GM12878 (cell line): ENCODE measurements at regions not wholly inside any gene's neighbourhood (a gene's known extent, or its start where the extent isn't known, plus 50 kb on each side); places are given as distances from the start of the nearest gene placed in this dataset.

ENCODE experiments used
- ATAC-seq: fragments of 200-7000 bp; cut with Tn5 transposase; 3 replicates; pipeline ENCODE4 v1.9.1; 2020; ENCODE audit warnings: mild to moderate bottlenecking, moderate library complexity
- BruUV-seq: library from RNA; stranded (reverse); fragments of 400-500 nt; replicated peaks from 2 replicates; lab custom pipeline; 2021; lab: Mats Ljungman, UMichigan
- CTCF ChIA-PET: fragments of 300-600 bp; sonication (Branson Sonifier 250); formaldehyde crosslinking; extraction: SDS; loops from one replicate; lab custom pipeline; 2021; ENCODE audit warnings: inconsistent platforms; lab: Yijun Ruan, JAX
- POLR2A ChIA-PET: fragments of 350-600 bp; formaldehyde crosslinking; extraction: SDS; loops from one replicate; lab custom pipeline; 2021; ENCODE audit warnings: inconsistent platforms; lab: Charles Lee
- RAD21 ChIA-PET: fragments of 300-600 bp; sonication (Branson Sonifier 250); formaldehyde crosslinking; loops from one replicate; lab custom pipeline; 2023; ENCODE audit warnings: antibody characterized with exemption; ENCODE audit not compliant: unreplicated experiment; lab: Charles Lee
- SMC1A ChIA-PET: fragments of 300-600 bp; sonication (Branson Sonifier 250); formaldehyde crosslinking; loops from one replicate; lab custom pipeline; 2023; ENCODE audit not compliant: unreplicated experiment, uncharacterized antibody; lab: Charles Lee
- DNase-seq: peaks from one replicate; pipeline ENCODE4 v3.0.0-alpha.2; 2011; ENCODE audit warnings: low read depth, low spot score
- FAIRE-seq: peaks from 3 replicates; lab custom pipeline; 2011; peaks lifted over from hg19 to GRCh38; lab: Jason Lieb, UNC
- H2AFZ ChIP-seq: 2 replicates; pipeline ENCODE4 v1.6.0; 2011; ENCODE audit warnings: low read depth, low read length, control low read depth; ENCODE audit not compliant: control insufficient read depth
- H3K27ac ChIP-seq: 2 replicates; pipeline ENCODE4 v1.5.1; 2011; ENCODE audit warnings: control low read depth; ENCODE audit not compliant: control insufficient read depth, insufficient read depth
- H3K27me3 ChIP-seq, 2 experiments: replicated peaks in 1 of 2; 2 replicates each; pipeline versions ENCODE4 v1.6.0 to v1.6.1; 2011; ENCODE audit warnings: low read length in 1 of 2; ENCODE audit not compliant: control insufficient read depth in 2 of 2, insufficient read depth in 2 of 2
- H3K36me3 ChIP-seq, 2 experiments: 2 replicates each; pipeline ENCODE4 v1.5.1; 2011; ENCODE audit warnings: low read length in 1 of 2; ENCODE audit not compliant: control insufficient read depth in 2 of 2, insufficient read depth in 2 of 2
- H3K4me1 ChIP-seq: 2 replicates; pipeline ENCODE4 v1.6.1; 2011; ENCODE audit warnings: mild to moderate bottlenecking, low read length, moderate library complexity, mixed read lengths; ENCODE audit not compliant: control insufficient read depth, insufficient read depth
- H3K4me2 ChIP-seq: 2 replicates; pipeline ENCODE4 v1.6.0; 2011; ENCODE audit warnings: control low read depth; ENCODE audit not compliant: control insufficient read depth, insufficient read depth
- H3K4me3 ChIP-seq: fragments of 200-600 bp; sonication (generic); 2 replicates; pipeline ENCODE4 v1.5.1; 2016
- H3K79me2 ChIP-seq: 2 replicates; pipeline ENCODE4 v1.6.0; 2011; ENCODE audit warnings: low read length; ENCODE audit not compliant: control insufficient read depth, insufficient read depth
- H3K9ac ChIP-seq: 2 replicates; pipeline ENCODE4 v1.8.0; 2011; ENCODE audit warnings: low read length, control low read depth, mixed read lengths; ENCODE audit not compliant: control insufficient read depth, insufficient read depth
- H3K9me3 ChIP-seq: replicated peaks from 3 replicates; pipeline ENCODE4 v1.5.1; 2011; ENCODE audit warnings: mild to moderate bottlenecking, low read length; ENCODE audit not compliant: control insufficient read depth, insufficient read depth
- H4K20me1 ChIP-seq: 2 replicates; pipeline ENCODE4 v1.6.0; 2011; ENCODE audit not compliant: control insufficient read depth, insufficient read depth
- CBX3 ChIP-seq: fragments of 200-600 bp; sonication (generic); IDR thresholded peaks from 2 replicates; pipeline ENCODE4 v1.6.1; 2016; ENCODE audit warnings: low read depth, borderline replicate concordance
- EP300 ChIP-seq, 2 experiments: fragments of 150-350 bp in 1 of 2; IDR thresholded peaks; 2 replicates each; pipeline ENCODE4 v1.6.1; 2011 to 2012; ENCODE audit warnings: low read depth in 2 of 2, low read length in 2 of 2, borderline replicate concordance in 1 of 2, improper control_type of control experiment in 1 of 2, inconsistent platforms in 1 of 2; ENCODE audit not compliant: control insufficient read depth in 1 of 2
- FOXK2 ChIP-seq: fragments of 450-650 bp; IDR thresholded peaks from 2 replicates; pipeline ENCODE4 v1.6.1; 2017; ENCODE audit warnings: mild to moderate bottlenecking, moderate library complexity
- KAT2A ChIP-seq: conservative IDR thresholded peaks from 2 replicates; pipeline ENCODE4 v1.6.1; 2011; ENCODE audit warnings: low read depth, low read length; ENCODE audit not compliant: control insufficient read depth
- KDM1A ChIP-seq: fragments of 200-600 bp; sonication (generic); IDR thresholded peaks from 2 replicates; pipeline ENCODE4 v1.6.1; 2016; ENCODE audit warnings: borderline replicate concordance
- MTA2 ChIP-seq: fragments of 450-650 bp; IDR thresholded peaks from 2 replicates; pipeline ENCODE4 v1.6.1; 2016; ENCODE audit warnings: low read depth, mild to moderate bottlenecking, moderate library complexity
- MYB ChIP-seq: fragments of 150-350 bp; IDR thresholded peaks from 2 replicates; pipeline ENCODE4 v1.6.1; 2014; ENCODE audit warnings: mild to moderate bottlenecking, low read depth, low read length, borderline replicate concordance
- POLR2AphosphoS2 ChIP-seq: IDR thresholded peaks from 2 replicates; pipeline ENCODE4 v1.6.1; 2011; ENCODE audit warnings: low read depth, mild to moderate bottlenecking, low read length, improper control_type of control experiment, moderate library complexity
- SUPT20H ChIP-seq: IDR thresholded peaks from 2 replicates; pipeline ENCODE4 v1.6.1; 2011; ENCODE audit warnings: low read depth, mild to moderate bottlenecking, low read length, moderate library complexity, borderline replicate concordance; ENCODE audit not compliant: control insufficient read depth
- ZBTB33 ChIP-seq: fragments of 450-650 bp; IDR thresholded peaks from 2 replicates; pipeline ENCODE4 v1.6.1; 2017; ENCODE audit warnings: mild to moderate bottlenecking
- ZNF207 ChIP-seq: fragments of 450-650 bp; IDR thresholded peaks from 2 replicates; pipeline ENCODE4 v1.6.1; 2014; ENCODE audit warnings: antibody characterized with exemption, mild to moderate bottlenecking, borderline replicate concordance
- WGBS: methylation state at CpG from one replicate; pipeline ENCODE4 v1.1.6; 2016; ENCODE audit warnings: low lambda C conversion rate; ENCODE audit not compliant: insufficient replicate concordance, insufficient coverage; ENCODE audit errors: missing lambda C conversion rate; 5-methylcytosine and 5-hydroxymethylcytosine counted together
- in situ Hi-C: fragments of 300-500 bp; cut with MboI; formaldehyde crosslinking; loops from 9 replicates; pipeline ENCODE4 v1.14.3; 2018; ENCODE audit warnings: mixed read lengths
- intact Hi-C: fragments of 100-400 bp; cut with micrococcal nuclease; formaldehyde crosslinking; loops from one replicate; pipeline ENCODE4 v1.14.2; 2022; ENCODE audit not compliant: unreplicated experiment

GRCh38 chr7:17440831-17441230, 142.4 kb downstream of the AHR start:
- no peaks in the 10 kb centered on the region for H3K79me2 ChIP-seq
- no peaks in the 10 kb centered on the region for H3K4me1 ChIP-seq
- H4K20me1 ChIP-seq: no peaks in the 10 kb centered on the region
- intact Hi-C loops (no loop called here), in situ Hi-C loops (no loop called here)
- DNase-seq (no peak), FAIRE-seq (no peak), ATAC-seq (no peak)
- H3K4me3 ChIP-seq: no peak overlapping the region
- no peaks in the 10 kb centered on the region for H3K36me3 ChIP-seq
- H2AFZ ChIP-seq: no peak overlapping the region
- POLR2A ChIA-PET: no interaction called here
- no TSS peak for BruUV-seq
- H3K9ac ChIP-seq: no peak overlapping the region
- RAD21 ChIA-PET: no interaction called here
- H3K27me3 ChIP-seq: no peaks in the 10 kb centered on the region
- no peak overlapping the region for H3K27ac ChIP-seq
- TF ChIP-seq ZNF207 (no peak), KDM1A (no peak), EP300 (IDR thresholded peaks at IDR 0.05; ENCODE audit: borderline replicate concordance in 1 of 2, control insufficient read depth in 1 of 2, low read depth in 2 of 2, low read length in 2 of 2) (no peak), ZBTB33 (peak; percentile 62; the same call in 1 of the 2 replicates), MTA2 (no peak)
- TF ChIP-seq, all 136 proteins: peak for 1
- Histone ChIP-seq H3K4me2 (no peak overlapping the region), H3K9me3 (peaks cover 1% of the 10 kb centered on the region; the same call in 1 of the 3 replicates)
- 27% methylated on average over 5 of the region's 5 CpGs for WGBS
- CTCF ChIA-PET: no interaction called here
- SMC1A ChIA-PET: interaction anchor here (2.7 kb wide), 1 partner anchor 11 kb away, joined by 11 read pairs; no protein-coding TSS in a partner anchor

DNA sequence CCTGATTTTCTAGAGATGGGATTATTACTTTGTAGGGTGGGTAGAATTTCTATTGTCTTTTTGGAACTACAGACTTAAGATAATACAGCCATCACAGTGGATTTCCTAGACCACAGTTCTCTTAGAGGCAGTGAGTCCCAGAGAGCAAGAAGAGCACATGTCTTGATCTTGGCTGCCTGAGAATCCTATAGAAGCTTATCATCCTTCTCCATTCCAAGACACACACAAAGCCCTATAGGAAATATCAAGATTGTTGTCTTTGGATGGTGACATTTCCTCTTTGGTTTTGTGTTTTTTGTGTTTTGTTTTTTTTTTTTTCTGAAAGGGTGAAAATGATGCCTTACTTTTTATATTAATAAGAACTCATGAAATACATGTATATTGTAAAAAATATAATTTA, 143.1 kb downstream of the AHR start:
- Histone ChIP-seq H3K9ac (no peak overlapping the region), H3K9me3 (peaks cover 1% of the 10 kb centered on the region; the same call in 1 of the 3 replicates), H3K36me3 (no peaks in the 10 kb centered on the region), H3K4me2 (no peak overlapping the region), H4K20me1 (no peaks in the 10 kb centered on the region), H2AFZ (no peak overlapping the region), H3K4me1 (no peaks in the 10 kb centered on the region), H3K4me3 (no peak overlapping the region), H3K79me2 (no peaks in the 10 kb centered on the region), H3K27me3 (no peaks in the 10 kb centered on the region), H3K27ac (no peak overlapping the region)
- BruUV-seq: no TSS peak
- DNase-seq: no peak
- ChIA-PET POLR2A (no interaction called here), SMC1A (interaction anchor here (0.5 to 2.7 kb wide), 3 partner anchors 10 to 805 kb away, joined by 3 to 11 read pairs (median 5); no protein-coding TSS in a partner anchor), RAD21 (no interaction called here), CTCF (no interaction called here)
- FAIRE-seq: no peak
- TF ChIP-seq FOXK2 (no peak), SUPT20H (no peak), POLR2AphosphoS2 (no peak), KAT2A (no peak), MYB (no peak), CBX3 (no peak)
- in situ Hi-C loops: no loop called here
- ATAC-seq: no peak
- intact Hi-C loops: no loop called here
